ENCODE measurements at regions not wholly inside any gene's neighbourhood (a gene's known extent, or its start where the extent isn't known, plus 50 kb on each side); places are given as distances from the start of the nearest gene placed in this dataset.
"Not testable (repeated sequence)": the region's sequence is repeated elsewhere in the genome, so short reads cannot be mapped to it uniquely, and the experiment has no call there.

GRCh38 chr5:91468651-91469422 is 85.7 kb upstream of the ARRDC3 start:
- no peak for DNase-seq (ENCODE audit: extremely low read depth, low read depth)
- no peak for TF ChIP-seq CTCF (IDR thresholded peaks at IDR 0.05; ENCODE audit: low read depth, low read length)

- DNase-seq (ENCODE audit: extremely low read depth, low read depth) = no peak
- no peak for TF ChIP-seq CTCF (IDR thresholded peaks at IDR 0.05; ENCODE audit: low read depth, low read length)
These were observed 81.9 kb upstream of the ARRDC3 start for GRCh38 chr5:91464886-91465646.

GRCh38 chr5:91457681-91458058 is 74.6 kb upstream of the ARRDC3 start:
- DNase-seq (ENCODE audit: extremely low read depth, low read depth) = no peak
- no peak for TF ChIP-seq CTCF (IDR thresholded peaks at IDR 0.05; ENCODE audit: low read depth, low read length)

GRCh38 chr5:91456928-91457680 is 74.0 kb upstream of the ARRDC3 start:
- DNase-seq (ENCODE audit: extremely low read depth, low read depth) = no peak
- no peak for TF ChIP-seq CTCF (IDR thresholded peaks at IDR 0.05; ENCODE audit: low read depth, low read length)

- TF ChIP-seq CTCF (IDR thresholded peaks at IDR 0.05; ENCODE audit: low read depth, low read length) = no peak
- DNase-seq (ENCODE audit: extremely low read depth, low read depth) = no peak
These were observed 66.0 kb upstream of the ARRDC3 start for GRCh38 chr5:91449083-91449482.

- not testable (repeated sequence) for DNase-seq (ENCODE audit: extremely low read depth, low read depth)
These were observed 65.0 kb upstream of the ARRDC3 start for GRCh38 chr5:91448079-91448478.

- DNase-seq (ENCODE audit: extremely low read depth, low read depth) = not testable (repeated sequence)
These were observed 63.8 kb upstream of the ARRDC3 start for GRCh38 chr5:91446880-91447279.
